DOHH2 (cell line): ENCODE measurements at regions not wholly inside any gene's neighbourhood (a gene's known extent, or its start where the extent isn't known, plus 50 kb on each side); places are given as distances from the start of the nearest gene placed in this dataset.
"Not testable (repeated sequence)": the region's sequence is repeated elsewhere in the genome, so short reads cannot be mapped to it uniquely, and the experiment has no call there.

ENCODE experiments used
- H3F3A ChIP-seq: fragments of 200-600 bp; sonication (generic), shearing (Covaris generic); 2 replicates; pipeline ENCODE4 v1.6.0; 2016; ENCODE audit warnings: antibody characterized with exemption, mild to moderate bottlenecking; ENCODE audit not compliant: control insufficient read depth, insufficient read depth
- H3K27ac ChIP-seq: fragments of 200-600 bp; sonication (generic); 2 replicates; pipeline ENCODE4 v1.5.1; 2014; ENCODE audit warnings: low read depth, mild to moderate bottlenecking, low read length, moderate library complexity
- H3K27me3 ChIP-seq: fragments of 200-600 bp; sonication (generic); 2 replicates; pipeline ENCODE4 v1.6.1; 2014; ENCODE audit warnings: mild to moderate bottlenecking, low read length, mixed read lengths; ENCODE audit not compliant: control insufficient read depth
- H3K36me3 ChIP-seq: fragments of 200-600 bp; sonication (generic); 2 replicates; pipeline ENCODE4 v1.6.1; 2014; ENCODE audit warnings: mild to moderate bottlenecking, low read length, moderate library complexity, mixed read lengths; ENCODE audit not compliant: control insufficient read depth
- H3K4me1 ChIP-seq: fragments of 200-600 bp; sonication (generic); 2 replicates; pipeline ENCODE4 v1.6.1; 2014; ENCODE audit warnings: mild to moderate bottlenecking, low read length, mixed read lengths; ENCODE audit not compliant: control insufficient read depth
- H3K4me2 ChIP-seq: fragments of 200-600 bp; sonication (generic); 2 replicates; pipeline ENCODE4 v1.6.0; 2014; ENCODE audit warnings: mild to moderate bottlenecking, low read length, moderate library complexity
- H3K4me3 ChIP-seq: fragments of 200-600 bp; sonication (generic); 2 replicates; pipeline ENCODE4 v1.5.1; 2014; ENCODE audit warnings: mild to moderate bottlenecking, low read length, mixed read lengths
- H3K79me2 ChIP-seq: fragments of 200-600 bp; sonication (generic); 2 replicates; pipeline ENCODE4 v1.6.1; 2014; ENCODE audit warnings: mild to moderate bottlenecking, low read length, mixed read lengths; ENCODE audit not compliant: control insufficient read depth
- H3K9me2 ChIP-seq: fragments of 200-600 bp; sonication (generic); replicated peaks from 2 replicates; pipeline ENCODE4 v1.6.1; 2014; ENCODE audit warnings: mild to moderate bottlenecking, low read length, mixed read lengths; ENCODE audit not compliant: control insufficient read depth
- H3K9me3 ChIP-seq: fragments of 200-600 bp; sonication (generic); 2 replicates; pipeline ENCODE4 v1.6.1; 2014; ENCODE audit warnings: antibody characterized with exemption, low read length, mixed read lengths; ENCODE audit not compliant: control insufficient read depth, insufficient read depth
- H4K20me1 ChIP-seq: fragments of 200-600 bp; sonication (generic); 2 replicates; pipeline ENCODE4 v1.6.0; 2014; ENCODE audit warnings: low read depth, mild to moderate bottlenecking, antibody characterized with exemption, low read length, moderate library complexity; ENCODE audit not compliant: control insufficient read depth, insufficient read depth
- EZH2phosphoT487 ChIP-seq: fragments of 200-600 bp; sonication (generic); IDR thresholded peaks from 2 replicates; pipeline ENCODE4 v1.6.1; 2017; ENCODE audit warnings: borderline replicate concordance, mild to moderate bottlenecking, antibody characterized with exemption, low read length, moderate library complexity, mixed read lengths
- TF ChIP-seq, protein P1 (sequence below): fragments of 200-600 bp; sonication (generic); IDR thresholded peaks from one replicate; pipeline ENCODE4 v1.5.1; 2014; ENCODE audit warnings: antibody characterized with exemption, mild to moderate bottlenecking, low read depth, low read length; ENCODE audit not compliant: poor library complexity, severe bottlenecking

DNA sequence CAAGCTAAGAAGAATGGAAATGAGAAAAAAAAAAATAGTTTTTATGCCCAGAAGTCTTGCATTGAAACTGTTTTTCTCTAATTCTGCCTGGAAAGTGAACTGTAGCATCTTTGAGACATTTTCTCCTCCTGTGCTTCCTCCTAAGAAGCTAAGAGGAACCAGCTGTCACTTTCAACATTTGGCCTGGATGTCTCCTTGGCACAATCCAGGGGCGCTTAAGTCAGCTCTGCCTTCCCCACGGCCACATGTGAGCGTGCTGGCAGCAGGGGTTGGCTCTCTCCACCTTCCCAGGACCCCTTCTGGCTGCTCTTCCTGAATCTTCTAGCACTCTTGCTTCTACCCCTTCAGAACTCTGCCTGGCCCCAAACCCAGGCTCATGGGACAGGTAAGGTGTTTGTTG, 289.6 kb upstream of the ADARB2 start:
- Histone ChIP-seq H3K27ac (no peak overlapping the region), H4K20me1 (no peaks in the 10 kb centered on the region), H3K79me2 (no peaks in the 10 kb centered on the region), H3K36me3 (no peaks in the 10 kb centered on the region), H3K27me3 (no peaks in the 10 kb centered on the region), H3F3A (no peaks in the 10 kb centered on the region), H3K4me1 (no peaks in the 10 kb centered on the region), H3K4me2 (no peak overlapping the region), H3K4me3 (no peak overlapping the region), H3K9me2 (no peaks in the 10 kb centered on the region), H3K9me3 (no peaks in the 10 kb centered on the region)
- no peak for TF ChIP-seq EZH2phosphoT487
- TF ChIP-seq, protein P1, sequence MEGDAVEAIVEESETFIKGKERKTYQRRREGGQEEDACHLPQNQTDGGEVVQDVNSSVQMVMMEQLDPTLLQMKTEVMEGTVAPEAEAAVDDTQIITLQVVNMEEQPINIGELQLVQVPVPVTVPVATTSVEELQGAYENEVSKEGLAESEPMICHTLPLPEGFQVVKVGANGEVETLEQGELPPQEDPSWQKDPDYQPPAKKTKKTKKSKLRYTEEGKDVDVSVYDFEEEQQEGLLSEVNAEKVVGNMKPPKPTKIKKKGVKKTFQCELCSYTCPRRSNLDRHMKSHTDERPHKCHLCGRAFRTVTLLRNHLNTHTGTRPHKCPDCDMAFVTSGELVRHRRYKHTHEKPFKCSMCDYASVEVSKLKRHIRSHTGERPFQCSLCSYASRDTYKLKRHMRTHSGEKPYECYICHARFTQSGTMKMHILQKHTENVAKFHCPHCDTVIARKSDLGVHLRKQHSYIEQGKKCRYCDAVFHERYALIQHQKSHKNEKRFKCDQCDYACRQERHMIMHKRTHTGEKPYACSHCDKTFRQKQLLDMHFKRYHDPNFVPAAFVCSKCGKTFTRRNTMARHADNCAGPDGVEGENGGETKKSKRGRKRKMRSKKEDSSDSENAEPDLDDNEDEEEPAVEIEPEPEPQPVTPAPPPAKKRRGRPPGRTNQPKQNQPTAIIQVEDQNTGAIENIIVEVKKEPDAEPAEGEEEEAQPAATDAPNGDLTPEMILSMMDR, result no peak

DNA sequence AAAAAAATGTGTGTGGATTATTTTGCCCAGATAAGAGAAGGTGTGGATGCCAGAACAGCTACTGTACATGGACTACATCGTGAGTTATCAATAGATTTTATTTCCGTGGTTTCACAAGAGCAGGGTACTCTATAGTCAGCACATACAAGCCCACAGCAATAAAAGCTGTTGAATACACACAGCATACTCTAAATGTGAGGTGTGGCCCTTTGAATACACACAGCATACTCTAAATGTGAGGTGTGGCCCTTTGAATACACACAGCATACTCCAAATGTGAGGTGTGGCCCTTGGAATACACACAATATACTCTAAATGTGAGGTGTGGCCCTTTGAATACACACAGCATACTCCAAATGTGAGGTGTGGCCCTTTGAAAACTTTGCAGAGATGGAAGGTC, 287.4 kb upstream of the ADARB2 start:
- H3K4me1 ChIP-seq, H3K79me2 ChIP-seq, H3K27ac ChIP-seq, H3K9me2 ChIP-seq, H3K9me3 ChIP-seq, H4K20me1 ChIP-seq, H3K36me3 ChIP-seq, H3K4me3 ChIP-seq, H3K4me2 ChIP-seq, H3K27me3 ChIP-seq, H3F3A ChIP-seq: not testable (repeated sequence)

DNA sequence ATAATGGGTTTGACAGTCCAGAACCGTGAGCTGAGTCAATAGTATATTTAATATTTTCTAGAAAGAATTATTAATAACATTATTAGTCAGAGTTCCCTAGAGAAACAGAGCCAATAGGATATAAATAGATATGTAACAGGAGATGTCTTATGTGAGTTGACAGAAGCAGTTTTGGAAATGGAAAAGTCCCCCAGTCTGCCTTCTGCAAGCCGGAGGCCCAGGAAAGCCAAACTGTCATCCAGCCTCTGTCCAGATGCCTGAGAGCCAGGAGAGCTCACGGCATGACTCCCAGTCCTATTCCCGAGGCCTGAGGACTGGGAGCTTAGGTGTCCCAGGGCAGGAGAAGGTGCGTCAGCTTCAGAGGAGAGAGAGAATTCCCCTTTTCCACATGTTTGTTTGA, 286.4 kb upstream of the ADARB2 start:
- no peaks in the 10 kb centered on the region for H4K20me1 ChIP-seq
- H3K36me3 ChIP-seq, result no peaks in the 10 kb centered on the region
- H3K27ac ChIP-seq, result no peak overlapping the region
- no peak overlapping the region for H3K4me2 ChIP-seq
- no peaks in the 10 kb centered on the region for H3K27me3 ChIP-seq
- no peaks in the 10 kb centered on the region for H3K79me2 ChIP-seq
- H3K9me2 ChIP-seq, result no peaks in the 10 kb centered on the region
- no peak for TF ChIP-seq EZH2phosphoT487
- TF ChIP-seq, protein P1, result no peak
- H3K4me1 ChIP-seq, result no peaks in the 10 kb centered on the region
- H3F3A ChIP-seq, result no peaks in the 10 kb centered on the region
- H3K9me3 ChIP-seq, result no peaks in the 10 kb centered on the region
- no peak overlapping the region for H3K4me3 ChIP-seq

DNA sequence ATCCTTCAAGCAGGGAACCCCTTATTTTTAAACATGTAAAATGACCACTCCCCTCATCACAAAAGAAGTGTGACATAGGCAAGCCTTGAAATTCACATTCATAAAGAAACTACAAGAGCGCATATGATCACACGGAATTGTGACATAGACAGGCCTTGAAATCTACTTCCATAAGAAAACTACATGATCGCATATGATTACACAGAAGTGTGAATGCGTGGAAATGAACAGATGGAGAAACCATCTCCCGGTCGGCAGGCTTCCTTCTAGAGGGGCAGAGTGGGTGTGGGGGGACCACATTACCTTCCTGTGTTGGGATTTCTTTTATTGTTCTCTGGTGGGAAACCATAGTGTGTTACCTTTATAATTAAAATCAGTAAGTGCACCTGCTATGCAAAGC, 285.1 kb upstream of the ADARB2 start:
- no peaks in the 10 kb centered on the region for H3K36me3 ChIP-seq
- no peaks in the 10 kb centered on the region for H3F3A ChIP-seq
- no peaks in the 10 kb centered on the region for H3K79me2 ChIP-seq
- H3K27ac ChIP-seq, result no peak overlapping the region
- no peak overlapping the region for H3K4me2 ChIP-seq
- H3K9me2 ChIP-seq, result no peaks in the 10 kb centered on the region
- H3K4me3 ChIP-seq, result no peak overlapping the region
- H4K20me1 ChIP-seq, result no peaks in the 10 kb centered on the region
- no peaks in the 10 kb centered on the region for H3K27me3 ChIP-seq
- H3K4me1 ChIP-seq, result no peaks in the 10 kb centered on the region
- no peaks in the 10 kb centered on the region for H3K9me3 ChIP-seq
- no peak for TF ChIP-seq EZH2phosphoT487
- TF ChIP-seq, protein P1, result no peak
